GM12873 (cell line): ENCODE measurements at regions not wholly inside any gene's neighbourhood (a gene's known extent, or its start where the extent isn't known, plus 50 kb on each side); places are given as distances from the start of the nearest gene placed in this dataset.

Source experiments
- TF ChIP-seq, protein P1 (sequence below): IDR thresholded peaks from 2 replicates; pipeline ENCODE4 v1.5.1; 2012; ENCODE audit warnings: low read depth, mild to moderate bottlenecking, moderate library complexity, low read length, control low read depth; ENCODE audit not compliant: insufficient read depth; ENCODE audit errors: missing control alignments

GRCh38 chrX:111041018-111041462 is 55.0 kb upstream of the PAK3 start:
- TF ChIP-seq, protein P1, sequence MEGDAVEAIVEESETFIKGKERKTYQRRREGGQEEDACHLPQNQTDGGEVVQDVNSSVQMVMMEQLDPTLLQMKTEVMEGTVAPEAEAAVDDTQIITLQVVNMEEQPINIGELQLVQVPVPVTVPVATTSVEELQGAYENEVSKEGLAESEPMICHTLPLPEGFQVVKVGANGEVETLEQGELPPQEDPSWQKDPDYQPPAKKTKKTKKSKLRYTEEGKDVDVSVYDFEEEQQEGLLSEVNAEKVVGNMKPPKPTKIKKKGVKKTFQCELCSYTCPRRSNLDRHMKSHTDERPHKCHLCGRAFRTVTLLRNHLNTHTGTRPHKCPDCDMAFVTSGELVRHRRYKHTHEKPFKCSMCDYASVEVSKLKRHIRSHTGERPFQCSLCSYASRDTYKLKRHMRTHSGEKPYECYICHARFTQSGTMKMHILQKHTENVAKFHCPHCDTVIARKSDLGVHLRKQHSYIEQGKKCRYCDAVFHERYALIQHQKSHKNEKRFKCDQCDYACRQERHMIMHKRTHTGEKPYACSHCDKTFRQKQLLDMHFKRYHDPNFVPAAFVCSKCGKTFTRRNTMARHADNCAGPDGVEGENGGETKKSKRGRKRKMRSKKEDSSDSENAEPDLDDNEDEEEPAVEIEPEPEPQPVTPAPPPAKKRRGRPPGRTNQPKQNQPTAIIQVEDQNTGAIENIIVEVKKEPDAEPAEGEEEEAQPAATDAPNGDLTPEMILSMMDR = no peak

GRCh38 chrX:111040377-111041017 is 55.5 kb upstream of the PAK3 start:
- TF ChIP-seq, protein P1 = no peak

GRCh38 chrX:111039606-111040005 is 56.4 kb upstream of the PAK3 start:
- TF ChIP-seq, protein P1 = no peak

GRCh38 chrX:111035991-111036390 is 60.0 kb upstream of the PAK3 start:
- TF ChIP-seq, protein P1 = no peak

DNA sequence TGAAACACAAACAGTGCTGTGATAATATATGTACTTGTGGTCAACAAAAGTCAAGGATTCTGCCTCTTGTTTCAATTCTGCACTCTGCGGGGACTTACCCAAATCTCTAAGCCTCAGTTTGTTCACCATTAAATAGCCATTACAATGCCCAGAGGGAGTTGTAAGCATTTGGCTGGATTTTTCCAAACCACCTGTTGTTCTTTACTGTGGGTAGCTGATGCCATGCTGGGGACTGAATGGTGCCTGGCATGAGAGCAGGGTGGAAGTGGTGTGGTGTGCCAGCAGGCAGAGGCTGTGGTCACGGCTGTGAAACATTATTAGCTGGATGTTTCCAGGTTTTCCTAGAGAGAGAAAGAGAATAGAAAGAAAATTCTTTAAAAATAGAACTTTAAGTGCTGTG is 60.7 kb upstream of the PAK3 start:
- TF ChIP-seq, protein P1 = no peak

DNA sequence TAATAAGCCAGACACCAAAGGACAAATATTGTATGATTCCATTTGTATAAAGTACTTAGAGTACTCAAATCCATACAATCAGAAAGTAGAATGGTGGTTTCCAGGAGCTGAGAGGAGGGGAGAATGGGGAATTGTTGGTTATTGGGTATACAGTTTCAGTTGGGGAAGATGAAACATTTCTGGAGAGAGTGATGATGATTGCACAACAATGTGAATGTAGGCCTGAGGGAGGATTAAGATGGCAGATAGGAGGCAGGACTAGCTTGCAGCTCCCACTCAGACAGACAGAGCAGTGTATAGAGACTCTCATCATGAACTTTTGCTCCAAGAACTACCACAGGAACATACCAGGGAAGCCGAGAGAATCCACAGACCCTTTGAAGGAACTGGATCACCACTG is 75.7 kb upstream of the PAK3 start:
- TF ChIP-seq, protein P1 = no peak

DNA sequence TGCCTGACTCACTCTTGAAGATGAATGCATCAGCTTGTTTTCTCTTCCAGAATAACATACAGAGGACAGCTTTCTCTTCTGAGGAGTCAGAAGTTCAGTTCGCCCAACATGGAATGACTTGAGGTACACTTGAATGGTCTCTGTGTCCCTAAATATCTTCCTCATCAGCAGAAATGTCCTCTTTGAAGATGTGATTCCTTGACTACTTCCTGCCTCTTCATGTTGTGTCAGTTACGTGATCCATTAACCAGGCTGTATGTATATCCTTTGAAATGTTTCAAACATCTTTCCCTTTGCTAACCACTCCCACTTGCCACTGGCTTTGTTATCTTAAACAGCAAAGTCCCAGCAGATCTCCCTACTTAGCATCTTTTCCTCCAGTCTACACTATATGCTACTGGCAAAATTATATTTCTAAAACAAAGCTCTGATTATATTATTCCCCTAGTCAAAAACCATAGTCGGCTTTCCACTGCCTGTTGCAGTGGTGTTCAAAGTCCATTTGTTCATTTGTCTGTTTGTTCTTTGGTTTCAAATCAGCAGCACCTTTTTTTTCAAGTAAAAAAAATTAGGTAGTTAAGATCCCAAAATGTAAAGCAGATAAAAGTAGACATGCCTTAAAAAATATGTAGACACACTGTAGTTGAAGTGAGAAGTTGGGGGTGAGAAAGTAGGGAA is 82.1 kb upstream of the PAK3 start:
- TF ChIP-seq, protein P1 = no peak
